ENCODE measurements at regions not wholly inside any gene's neighbourhood (a gene's known extent, or its start where the extent isn't known, plus 50 kb on each side); places are given as distances from the start of the nearest gene placed in this dataset.

DNA sequence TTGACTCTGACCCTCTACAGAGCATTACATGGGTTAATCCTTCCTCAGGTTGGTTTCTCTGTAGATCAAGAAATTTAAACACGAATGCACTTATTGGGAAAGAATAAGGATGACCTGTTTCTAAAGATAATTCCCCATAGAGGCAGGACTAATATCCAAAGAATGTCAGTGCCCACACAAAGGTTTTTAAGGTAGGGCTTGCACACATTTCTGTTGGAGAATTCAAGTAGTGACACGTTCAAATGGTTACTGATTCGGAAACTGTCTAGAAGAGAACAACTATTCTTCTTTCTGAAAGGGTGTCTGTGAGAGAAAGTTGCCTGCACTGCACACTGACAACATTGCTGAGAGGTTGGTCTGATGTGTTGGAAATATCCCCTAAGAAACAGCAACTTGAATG is 167.3 kb downstream of the ZNF326 start:
- TF ChIP-seq, protein P1, sequence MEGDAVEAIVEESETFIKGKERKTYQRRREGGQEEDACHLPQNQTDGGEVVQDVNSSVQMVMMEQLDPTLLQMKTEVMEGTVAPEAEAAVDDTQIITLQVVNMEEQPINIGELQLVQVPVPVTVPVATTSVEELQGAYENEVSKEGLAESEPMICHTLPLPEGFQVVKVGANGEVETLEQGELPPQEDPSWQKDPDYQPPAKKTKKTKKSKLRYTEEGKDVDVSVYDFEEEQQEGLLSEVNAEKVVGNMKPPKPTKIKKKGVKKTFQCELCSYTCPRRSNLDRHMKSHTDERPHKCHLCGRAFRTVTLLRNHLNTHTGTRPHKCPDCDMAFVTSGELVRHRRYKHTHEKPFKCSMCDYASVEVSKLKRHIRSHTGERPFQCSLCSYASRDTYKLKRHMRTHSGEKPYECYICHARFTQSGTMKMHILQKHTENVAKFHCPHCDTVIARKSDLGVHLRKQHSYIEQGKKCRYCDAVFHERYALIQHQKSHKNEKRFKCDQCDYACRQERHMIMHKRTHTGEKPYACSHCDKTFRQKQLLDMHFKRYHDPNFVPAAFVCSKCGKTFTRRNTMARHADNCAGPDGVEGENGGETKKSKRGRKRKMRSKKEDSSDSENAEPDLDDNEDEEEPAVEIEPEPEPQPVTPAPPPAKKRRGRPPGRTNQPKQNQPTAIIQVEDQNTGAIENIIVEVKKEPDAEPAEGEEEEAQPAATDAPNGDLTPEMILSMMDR (IDR thresholded peaks at IDR 0.05; ENCODE audit: extremely low read depth in 1 of 2, insufficient read depth in 1 of 2, low read depth in 1 of 2, low read length in 2 of 2): no peak
- TF ChIP-seq POLR2A (IDR thresholded peaks at IDR 0.05; ENCODE audit: low read depth, low read length) (no peak), POLR2AphosphoS5 (IDR thresholded peaks at IDR 0.05; ENCODE audit: insufficient read depth, low read depth, low read length) (no peak), MYC (IDR thresholded peaks at IDR 0.05; ENCODE audit: low read depth, low read length) (no peak), GATA2 (IDR thresholded peaks at IDR 0.05; ENCODE audit: insufficient read depth, insufficient read length, low read depth, low read length) (no peak), EZH2 (IDR thresholded peaks at IDR 0.05; ENCODE audit: borderline replicate concordance, low read depth, low read length, severe bottlenecking) (no peak), JUN (IDR thresholded peaks at IDR 0.05; ENCODE audit: borderline replicate concordance, insufficient read depth, insufficient read length, low read depth) (no peak), FOS (IDR thresholded peaks at IDR 0.05; ENCODE audit: borderline replicate concordance, insufficient read depth, low read length) (no peak)
- TF ChIP-seq, protein P2, sequence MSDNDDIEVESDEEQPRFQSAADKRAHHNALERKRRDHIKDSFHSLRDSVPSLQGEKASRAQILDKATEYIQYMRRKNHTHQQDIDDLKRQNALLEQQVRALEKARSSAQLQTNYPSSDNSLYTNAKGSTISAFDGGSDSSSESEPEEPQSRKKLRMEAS (IDR thresholded peaks at IDR 0.05; ENCODE audit: insufficient read depth, insufficient read length): no peak

All from endothelial cell of umbilical vein (primary cell).